HEK293 (cell line): ENCODE measurements at regions not wholly inside any gene's neighbourhood (a gene's known extent, or its start where the extent isn't known, plus 50 kb on each side); places are given as distances from the start of the nearest gene placed in this dataset.

Source experiments
- CTCF ChIA-PET: fragments of 350-600 bp; formaldehyde crosslinking; extraction: SDS; loops from one replicate; lab custom pipeline; 2021; ENCODE audit warnings: antibody characterized with exemption; lab: Yijun Ruan, JAX
- POLR2A ChIA-PET: fragments of 300-600 bp; formaldehyde crosslinking; extraction: SDS; loops from one replicate; lab custom pipeline; 2020; ENCODE audit warnings: antibody characterized with exemption, inconsistent platforms; lab: Yijun Ruan, JAX
- H3K27ac ChIP-seq: fragments of 200-500 bp; sonication (Bioruptor generic); 2 replicates; pipeline ENCODE4 v1.5.1; 2014; ENCODE audit warnings: low read depth, low read length, control low read depth, inconsistent platforms; ENCODE audit errors: extremely low read depth
- H3K36me3 ChIP-seq, 2 experiments: fragments of 200-500 bp in 1 of 2; sonication (Bioruptor generic) in 1 of 2; 1 replicate in 1 of 2; 2 replicates in 1 of 2; pipeline ENCODE4 v1.5.1; 2014 to 2017; ENCODE audit warnings: inconsistent platforms in 2 of 2, low read length in 2 of 2; ENCODE audit not compliant: control insufficient read depth in 2 of 2, insufficient read depth in 1 of 2
- H3K4me1 ChIP-seq: fragments of 200-500 bp; sonication (Bioruptor generic); 2 replicates; pipeline ENCODE4 v1.5.1; 2014; ENCODE audit warnings: mild to moderate bottlenecking, low read length, inconsistent platforms; ENCODE audit not compliant: control insufficient read depth, insufficient read depth
- H3K4me3 ChIP-seq: 2 replicates; pipeline ENCODE4 v1.5.1; 2011; ENCODE audit warnings: low read depth, mild to moderate bottlenecking, control low read depth, low read length, moderate library complexity
- H3K9me3 ChIP-seq: fragments of 200-500 bp; sonication (Bioruptor generic); 2 replicates; pipeline ENCODE4 v1.5.1; 2014; ENCODE audit warnings: low read depth, low read length, inconsistent platforms; ENCODE audit not compliant: control insufficient read depth, insufficient read depth
- ATF2 ChIP-seq: fragments of 450-650 bp; formaldehyde crosslinking; IDR thresholded peaks from 2 replicates; pipeline ENCODE4 v1.5.1; 2016; ENCODE audit warnings: missing biosample characterization, missing genetic modification characterization, low read depth
- KLF17 ChIP-seq: fragments of 450-650 bp; formaldehyde crosslinking; IDR thresholded peaks from 2 replicates; pipeline ENCODE4 v1.5.1; 2016; ENCODE audit warnings: missing biosample characterization, missing genetic modification characterization
- OSR2 ChIP-seq: fragments of 450-650 bp; formaldehyde crosslinking; IDR thresholded peaks from 2 replicates; pipeline ENCODE4 v1.5.1; 2016; ENCODE audit warnings: missing biosample characterization, missing genetic modification characterization
- PATZ1 ChIP-seq: fragments of 450-650 bp; formaldehyde crosslinking; IDR thresholded peaks from 2 replicates; pipeline ENCODE4 v1.5.1; 2016; ENCODE audit warnings: missing biosample characterization, missing genetic modification characterization
- YY2 ChIP-seq: fragments of 450-650 bp; formaldehyde crosslinking; IDR thresholded peaks from 2 replicates; pipeline ENCODE4 v1.5.1; 2016; ENCODE audit warnings: missing biosample characterization, missing genetic modification characterization
- ZBTB21 ChIP-seq: fragments of 450-650 bp; formaldehyde crosslinking; IDR thresholded peaks from 2 replicates; pipeline ENCODE4 v1.5.1; 2017; ENCODE audit warnings: missing biosample characterization, missing genetic modification characterization
- ZNF112 ChIP-seq: fragments of 450-650 bp; formaldehyde crosslinking; IDR thresholded peaks from 2 replicates; pipeline ENCODE4 v1.5.0; 2017; ENCODE audit warnings: missing biosample characterization, missing genetic modification characterization
- ZNF433 ChIP-seq: fragments of 450-650 bp; formaldehyde crosslinking; IDR thresholded peaks from 2 replicates; pipeline ENCODE4 v1.5.1; 2016; ENCODE audit warnings: missing biosample characterization, missing genetic modification characterization, low read depth
- ZNF48 ChIP-seq: fragments of 450-650 bp; formaldehyde crosslinking; IDR thresholded peaks from 2 replicates; pipeline ENCODE4 v1.5.1; 2016; ENCODE audit warnings: missing biosample characterization, missing genetic modification characterization
- ZNF501 ChIP-seq: fragments of 450-650 bp; formaldehyde crosslinking; IDR thresholded peaks from 2 replicates; pipeline ENCODE4 v1.5.1; 2016; ENCODE audit warnings: missing biosample characterization, missing genetic modification characterization
- ZNF664 ChIP-seq: fragments of 450-650 bp; formaldehyde crosslinking; IDR thresholded peaks from 2 replicates; pipeline ENCODE4 v1.5.1; 2016; ENCODE audit warnings: missing biosample characterization, missing genetic modification characterization
- ZSCAN23 ChIP-seq: fragments of 450-650 bp; formaldehyde crosslinking; IDR thresholded peaks from 2 replicates; pipeline ENCODE4 v1.5.1; 2016; ENCODE audit warnings: missing biosample characterization, missing genetic modification characterization
- ZSCAN4 ChIP-seq: fragments of 450-650 bp; formaldehyde crosslinking; IDR thresholded peaks from 2 replicates; pipeline ENCODE4 v1.5.1; 2017; ENCODE audit warnings: missing biosample characterization, missing genetic modification characterization
- TF ChIP-seq, protein P1 (sequence below): fragments of 450-650 bp; formaldehyde crosslinking; IDR thresholded peaks from 2 replicates; pipeline ENCODE4 v1.5.1; 2016; ENCODE audit warnings: missing biosample characterization, missing genetic modification characterization
- TF ChIP-seq, protein P2 (sequence below): fragments of 450-650 bp; formaldehyde crosslinking; IDR thresholded peaks from 2 replicates; pipeline ENCODE4 v1.5.1; 2016; ENCODE audit warnings: missing biosample characterization, missing genetic modification characterization
- TF ChIP-seq, protein P3 (sequence below): fragments of 450-650 bp; formaldehyde crosslinking; conservative IDR thresholded peaks from 2 replicates; pipeline ENCODE4 v1.5.1; 2016; ENCODE audit warnings: low read depth, missing biosample characterization, missing genetic modification characterization

DNA sequence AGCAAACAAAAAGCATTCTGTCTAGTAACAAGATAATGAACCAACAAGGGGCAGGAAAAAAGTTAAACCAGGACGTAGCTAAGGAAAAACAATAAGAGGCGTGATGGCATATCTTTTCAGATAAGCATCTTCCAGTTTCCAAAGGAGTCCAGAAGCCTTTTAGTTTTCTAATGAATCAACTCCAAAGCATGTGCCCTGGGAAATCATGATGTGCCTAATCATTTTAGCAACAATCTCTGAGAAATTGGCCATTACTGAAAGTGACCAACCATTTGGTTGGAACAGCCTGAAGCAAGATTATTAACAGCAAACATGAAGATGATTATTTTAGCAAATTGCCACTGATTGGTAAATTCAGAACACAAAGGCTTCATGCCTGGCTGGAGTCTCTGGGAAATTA lies 440.9 kb upstream of the MAF start (continued):
- TF ChIP-seq OSR2 (tag by site-specific recombination) (no peak), ZNF664 (no peak), KLF17 (tag by site-specific recombination) (no peak), PATZ1 (tag by site-specific recombination) (no peak)
- TF ChIP-seq, protein P1, sequence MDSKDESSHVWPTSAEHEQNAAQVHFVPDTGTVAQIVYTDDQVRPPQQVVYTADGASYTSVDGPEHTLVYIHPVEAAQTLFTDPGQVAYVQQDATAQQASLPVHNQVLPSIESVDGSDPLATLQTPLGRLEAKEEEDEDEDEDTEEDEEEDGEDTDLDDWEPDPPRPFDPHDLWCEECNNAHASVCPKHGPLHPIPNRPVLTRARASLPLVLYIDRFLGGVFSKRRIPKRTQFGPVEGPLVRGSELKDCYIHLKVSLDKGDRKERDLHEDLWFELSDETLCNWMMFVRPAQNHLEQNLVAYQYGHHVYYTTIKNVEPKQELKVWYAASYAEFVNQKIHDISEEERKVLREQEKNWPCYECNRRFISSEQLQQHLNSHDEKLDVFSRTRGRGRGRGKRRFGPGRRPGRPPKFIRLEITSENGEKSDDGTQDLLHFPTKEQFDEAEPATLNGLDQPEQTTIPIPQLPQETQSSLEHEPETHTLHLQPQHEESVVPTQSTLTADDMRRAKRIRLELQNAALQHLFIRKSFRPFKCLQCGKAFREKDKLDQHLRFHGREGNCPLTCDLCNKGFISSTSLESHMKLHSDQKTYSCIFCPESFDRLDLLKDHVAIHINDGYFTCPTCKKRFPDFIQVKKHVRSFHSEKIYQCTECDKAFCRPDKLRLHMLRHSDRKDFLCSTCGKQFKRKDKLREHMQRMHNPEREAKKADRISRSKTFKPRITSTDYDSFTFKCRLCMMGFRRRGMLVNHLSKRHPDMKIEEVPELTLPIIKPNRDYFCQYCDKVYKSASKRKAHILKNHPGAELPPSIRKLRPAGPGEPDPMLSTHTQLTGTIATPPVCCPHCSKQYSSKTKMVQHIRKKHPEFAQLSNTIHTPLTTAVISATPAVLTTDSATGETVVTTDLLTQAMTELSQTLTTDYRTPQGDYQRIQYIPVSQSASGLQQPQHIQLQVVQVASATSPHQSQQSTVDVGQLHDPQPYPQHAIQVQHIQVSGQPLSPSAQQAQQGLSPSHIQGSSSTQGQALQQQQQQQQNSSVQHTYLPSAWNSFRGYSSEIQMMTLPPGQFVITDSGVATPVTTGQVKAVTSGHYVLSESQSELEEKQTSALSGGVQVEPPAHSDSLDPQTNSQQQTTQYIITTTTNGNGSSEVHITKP = no peak
- TF ChIP-seq, protein P2, sequence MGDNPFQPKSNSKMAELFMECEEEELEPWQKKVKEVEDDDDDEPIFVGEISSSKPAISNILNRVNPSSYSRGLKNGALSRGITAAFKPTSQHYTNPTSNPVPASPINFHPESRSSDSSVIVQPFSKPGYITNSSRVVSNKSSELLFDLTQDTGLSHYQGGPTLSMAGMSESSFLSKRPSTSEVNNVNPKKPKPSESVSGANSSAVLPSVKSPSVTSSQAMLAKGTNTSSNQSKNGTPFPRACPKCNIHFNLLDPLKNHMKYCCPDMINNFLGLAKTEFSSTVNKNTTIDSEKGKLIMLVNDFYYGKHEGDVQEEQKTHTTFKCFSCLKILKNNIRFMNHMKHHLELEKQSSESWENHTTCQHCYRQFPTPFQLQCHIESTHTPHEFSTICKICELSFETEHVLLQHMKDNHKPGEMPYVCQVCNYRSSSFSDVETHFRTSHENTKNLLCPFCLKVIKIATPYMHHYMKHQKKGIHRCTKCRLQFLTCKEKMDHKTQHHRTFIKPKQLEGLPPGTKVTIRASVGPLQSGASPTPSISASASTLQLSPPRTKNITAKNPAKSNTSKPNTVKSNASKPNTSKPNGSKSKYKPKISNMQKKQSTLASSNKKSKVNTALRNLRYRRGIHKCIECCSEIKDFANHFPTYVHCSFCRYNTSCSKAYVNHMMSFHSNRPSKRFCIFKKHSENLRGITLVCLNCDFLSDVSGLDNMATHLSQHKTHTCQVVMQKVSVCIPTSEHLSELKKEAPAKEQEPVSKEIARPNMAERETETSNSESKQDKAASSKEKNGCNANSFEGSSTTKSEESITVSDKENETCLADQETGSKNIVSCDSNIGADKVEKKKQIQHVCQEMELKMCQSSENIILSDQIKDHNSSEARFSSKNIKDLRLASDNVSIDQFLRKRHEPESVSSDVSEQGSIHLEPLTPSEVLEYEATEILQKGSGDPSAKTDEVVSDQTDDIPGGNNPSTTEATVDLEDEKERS = no peak

GRCh38 chr16:80040814-80041213 lies 440.3 kb upstream of the MAF start:
- ChIA-PET POLR2A (no interaction called here), CTCF (no interaction called here)
- no peak overlapping the region for H3K4me3 ChIP-seq
- no peaks in the 10 kb centered on the region for H3K36me3 ChIP-seq
- TF ChIP-seq ZNF501 (tag by site-specific recombination) (no peak), YY2 (tag by site-specific recombination) (no peak)
- H3K27ac ChIP-seq = no peak overlapping the region
- H3K4me1 ChIP-seq = no peaks in the 10 kb centered on the region
- H3K9me3 ChIP-seq = no peaks in the 10 kb centered on the region

DNA sequence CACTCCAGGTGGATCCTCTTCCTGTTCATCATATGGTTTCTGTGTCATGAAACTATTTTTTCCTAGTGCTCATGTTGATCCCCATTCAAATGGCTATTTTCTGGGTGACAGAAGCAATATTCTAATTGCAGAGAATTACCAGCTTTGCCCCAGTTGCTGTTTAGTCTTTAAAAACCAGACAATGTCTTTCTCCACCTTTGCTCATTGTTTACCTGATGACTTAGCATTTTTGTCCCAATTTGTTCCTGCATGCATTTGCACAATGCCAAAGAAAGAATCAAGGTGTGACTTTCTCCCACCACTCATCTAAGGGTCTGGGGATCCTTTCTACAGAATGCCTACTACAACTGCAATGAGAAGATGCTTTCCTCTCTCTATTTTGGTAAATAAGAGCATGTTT lies 439.9 kb upstream of the MAF start:
- no peaks in the 10 kb centered on the region for H3K4me1 ChIP-seq
- POLR2A ChIA-PET = no interaction called here
- no peak for TF ChIP-seq ZNF433
- no peak for TF ChIP-seq ATF2 (tag by site-specific recombination)
- no peak for TF ChIP-seq ZNF112 (tag by site-specific recombination)
- TF ChIP-seq, protein P3, sequence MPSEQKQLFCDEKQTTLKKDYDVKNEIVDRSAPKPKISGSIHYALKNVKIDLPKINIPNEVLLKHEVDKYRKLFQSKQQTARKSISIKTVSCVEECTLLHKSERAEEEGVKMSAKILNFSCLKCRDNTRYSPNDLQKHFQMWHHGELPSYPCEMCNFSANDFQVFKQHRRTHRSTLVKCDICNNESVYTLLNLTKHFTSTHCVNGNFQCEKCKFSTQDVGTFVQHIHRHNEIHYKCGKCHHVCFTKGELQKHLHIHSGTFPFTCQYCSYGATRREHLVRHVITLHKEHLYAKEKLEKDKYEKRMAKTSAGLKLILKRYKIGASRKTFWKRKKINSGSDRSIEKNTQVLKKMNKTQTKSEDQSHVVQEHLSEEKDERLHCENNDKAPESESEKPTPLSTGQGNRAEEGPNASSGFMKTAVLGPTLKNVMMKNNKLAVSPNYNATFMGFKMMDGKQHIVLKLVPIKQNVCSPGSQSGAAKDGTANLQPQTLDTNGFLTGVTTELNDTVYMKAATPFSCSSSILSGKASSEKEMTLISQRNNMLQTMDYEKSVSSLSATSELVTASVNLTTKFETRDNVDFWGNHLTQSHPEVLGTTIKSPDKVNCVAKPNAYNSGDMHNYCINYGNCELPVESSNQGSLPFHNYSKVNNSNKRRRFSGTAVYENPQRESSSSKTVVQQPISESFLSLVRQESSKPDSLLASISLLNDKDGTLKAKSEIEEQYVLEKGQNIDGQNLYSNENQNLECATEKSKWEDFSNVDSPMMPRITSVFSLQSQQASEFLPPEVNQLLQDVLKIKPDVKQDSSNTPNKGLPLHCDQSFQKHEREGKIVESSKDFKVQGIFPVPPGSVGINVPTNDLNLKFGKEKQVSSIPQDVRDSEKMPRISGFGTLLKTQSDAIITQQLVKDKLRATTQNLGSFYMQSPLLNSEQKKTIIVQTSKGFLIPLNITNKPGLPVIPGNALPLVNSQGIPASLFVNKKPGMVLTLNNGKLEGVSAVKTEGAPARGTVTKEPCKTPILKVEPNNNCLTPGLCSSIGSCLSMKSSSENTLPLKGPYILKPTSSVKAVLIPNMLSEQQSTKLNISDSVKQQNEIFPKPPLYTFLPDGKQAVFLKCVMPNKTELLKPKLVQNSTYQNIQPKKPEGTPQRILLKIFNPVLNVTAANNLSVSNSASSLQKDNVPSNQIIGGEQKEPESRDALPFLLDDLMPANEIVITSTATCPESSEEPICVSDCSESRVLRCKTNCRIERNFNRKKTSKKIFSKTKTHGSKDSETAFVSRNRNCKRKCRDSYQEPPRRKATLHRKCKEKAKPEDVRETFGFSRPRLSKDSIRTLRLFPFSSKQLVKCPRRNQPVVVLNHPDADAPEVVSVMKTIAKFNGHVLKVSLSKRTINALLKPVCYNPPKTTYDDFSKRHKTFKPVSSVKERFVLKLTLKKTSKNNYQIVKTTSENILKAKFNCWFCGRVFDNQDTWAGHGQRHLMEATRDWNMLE (tag by site-specific recombination) = no peak
- TF ChIP-seq ZSCAN23 (tag by site-specific recombination) = no peak
- no peak for TF ChIP-seq ZSCAN4 (tag by site-specific recombination)
- TF ChIP-seq ZNF48 (tag by site-specific recombination) = no peak
- TF ChIP-seq ZBTB21 (tag by site-specific recombination) = no peak

More for the DNA sequence above, 439.9 kb upstream of the MAF start:
- H3K9me3 ChIP-seq = no peaks in the 10 kb centered on the region
- H3K4me3 ChIP-seq = no peak overlapping the region
- CTCF ChIA-PET = no interaction called here
- no peaks in the 10 kb centered on the region for H3K36me3 ChIP-seq
- H3K27ac ChIP-seq = no peak overlapping the region
